HCT116 (cell line): ENCODE measurements at regions not wholly inside any gene's neighbourhood (a gene's known extent, or its start where the extent isn't known, plus 50 kb on each side); places are given as distances from the start of the nearest gene placed in this dataset.

Experiments used
- ATAC-seq: fragments of 200-7000 bp; cut with Tn5 transposase; 2 replicates; pipeline ENCODE4 v1.9.1; 2020; ENCODE audit warnings: mild to moderate bottlenecking, moderate library complexity
- BruUV-seq: library from RNA; stranded (reverse); fragments of 400-500 nt; replicated peaks from 2 replicates; lab custom pipeline; 2021; lab: Mats Ljungman, UMichigan
- CTCF ChIA-PET: fragments of 300-600 bp; sonication (Branson Sonifier 250); formaldehyde crosslinking; loops from one replicate; lab custom pipeline; 2021; ENCODE audit warnings: antibody characterized with exemption; lab: Charles Lee
- POLR2A ChIA-PET: fragments of 300-600, 350-600 bp; sonication (Branson Sonifier 250); formaldehyde crosslinking; loops from one replicate; lab custom pipeline; 2021; ENCODE audit warnings: antibody characterized with exemption; lab: Charles Lee
- RAD21 ChIA-PET, 2 experiments: fragments of 300-600 bp; sonication (Branson Sonifier 250); formaldehyde crosslinking; loops; one replicate each; lab custom pipeline; 2023; ENCODE audit warnings: low total read pairs in 2 of 2; ENCODE audit not compliant: uncharacterized antibody in 2 of 2, unreplicated experiment in 2 of 2, low non-redundant PET in 1 of 2; lab: Charles Lee
- DNase-seq: peaks from one replicate; pipeline ENCODE4 v3.0.0-alpha.2; 2010; ENCODE audit warnings: low read depth, low spot score
- H2AFZ ChIP-seq: fragments of 200-600 bp; shearing (Covaris generic), sonication (generic); 2 replicates; pipeline ENCODE4 v1.6.1; 2017; ENCODE audit warnings: low read depth, mixed run types, mixed read lengths, antibody characterized with exemption, low read length; ENCODE audit not compliant: poor library complexity, severe bottlenecking
- H3K27ac ChIP-seq: 2 replicates; pipeline ENCODE4 v1.5.1; 2012; ENCODE audit warnings: low read depth, low read length
- H3K27me3 ChIP-seq: fragments of 200-600 bp; sonication (generic); 2 replicates; pipeline ENCODE4 v1.6.1; 2016; ENCODE audit warnings: mixed run types, low read length, mixed read lengths; ENCODE audit not compliant: insufficient read depth
- H3K36me3 ChIP-seq, 2 experiments: fragments of 200-500 bp in 1 of 2; fragments of 200-600 bp in 1 of 2; sonication (Bioruptor generic) in 1 of 2; sonication (generic) in 1 of 2; 2 replicates each; pipeline versions ENCODE4 v1.5.1 to v1.6.1; 2014 to 2016; ENCODE audit warnings: low read length in 2 of 2, inconsistent platforms in 1 of 2, mixed read lengths in 1 of 2, mixed run types in 1 of 2; ENCODE audit not compliant: insufficient read depth in 2 of 2, control insufficient read depth in 1 of 2
- H3K4me1 ChIP-seq, 2 experiments: fragments of 200-600 bp in 1 of 2; sonication (generic) in 1 of 2; 2 replicates each; pipeline versions ENCODE4 v1.5.1 to v1.6.1; 2012 to 2017; ENCODE audit warnings: low read length in 2 of 2, inconsistent platforms in 1 of 2, mild to moderate bottlenecking in 1 of 2, mixed read lengths in 1 of 2, mixed run types in 1 of 2, moderate library complexity in 1 of 2; ENCODE audit not compliant: insufficient read depth in 2 of 2, control insufficient read depth in 1 of 2
- H3K4me2 ChIP-seq: fragments of 200-600 bp; sonication (generic); 2 replicates; pipeline ENCODE4 v1.6.1; 2017; ENCODE audit warnings: mixed run types, low read length, mixed read lengths
- H3K4me3 ChIP-seq, 2 experiments: fragments of 200-600 bp in 1 of 2; sonication (generic) in 1 of 2; replicated peaks in 1 of 2; 2 replicates each; pipeline ENCODE4 v1.5.1; 2011 to 2016; ENCODE audit warnings: low read length in 2 of 2, control low read depth in 1 of 2, low read depth in 1 of 2, mild to moderate bottlenecking in 1 of 2, mixed read lengths in 1 of 2, mixed run types in 1 of 2
- H3K79me2 ChIP-seq: fragments of 200-600 bp; sonication (generic); 2 replicates; pipeline ENCODE4 v1.6.1; 2017; ENCODE audit warnings: mild to moderate bottlenecking, mixed run types, low read length, moderate library complexity, mixed read lengths; ENCODE audit not compliant: insufficient read depth
- H3K9ac ChIP-seq: fragments of 200-600 bp; sonication (generic); 2 replicates; pipeline ENCODE4 v1.6.1; 2016; ENCODE audit warnings: low read length, mixed read lengths
- H3K9me2 ChIP-seq: fragments of 200-600 bp; sonication (generic), shearing (Covaris generic); 2 replicates; pipeline ENCODE4 v1.6.1; 2017; ENCODE audit warnings: mixed run types, mild to moderate bottlenecking, moderate library complexity; ENCODE audit not compliant: insufficient read depth
- H3K9me3 ChIP-seq, 2 experiments: fragments of 200-500 bp in 1 of 2; fragments of 200-600 bp in 1 of 2; sonication (Bioruptor generic) in 1 of 2; sonication (generic) in 1 of 2; 2 replicates each; pipeline ENCODE4 v1.6.1; 2014 to 2017; ENCODE audit warnings: low read length in 2 of 2, mixed read lengths in 2 of 2, inconsistent platforms in 1 of 2, low read depth in 1 of 2, mild to moderate bottlenecking in 1 of 2, mixed run types in 1 of 2, moderate library complexity in 1 of 2; ENCODE audit not compliant: control insufficient read depth in 1 of 2, insufficient read depth in 1 of 2
- H4K20me1 ChIP-seq: fragments of 200-600 bp; sonication (generic), shearing (Covaris generic); 2 replicates; pipeline ENCODE4 v1.6.1; 2017; ENCODE audit warnings: mixed run types, mild to moderate bottlenecking, moderate library complexity; ENCODE audit not compliant: insufficient read depth
- ATF3 ChIP-seq: IDR thresholded peaks from 2 replicates; pipeline ENCODE4 v1.6.1; 2012
- CBX3 ChIP-seq: IDR thresholded peaks from 2 replicates; pipeline ENCODE4 v1.6.1; 2012; ENCODE audit warnings: low read depth
- CEBPB ChIP-seq: IDR thresholded peaks from 2 replicates; pipeline ENCODE4 v1.6.1; 2012; ENCODE audit warnings: low read depth
- EZH2 ChIP-seq: fragments of 200-600 bp; sonication (generic); IDR thresholded peaks from 2 replicates; pipeline ENCODE4 v1.6.1; 2017; ENCODE audit warnings: antibody characterized with exemption, mixed run types
- FOSL1 ChIP-seq: IDR thresholded peaks from 2 replicates; pipeline ENCODE4 v1.6.1; 2012; ENCODE audit warnings: low read depth
- JUND ChIP-seq: IDR thresholded peaks from 2 replicates; pipeline ENCODE4 v1.6.1; 2012
- MAX ChIP-seq: IDR thresholded peaks from 2 replicates; pipeline ENCODE4 v1.6.1; 2012
- POLR2AphosphoS5 ChIP-seq: IDR thresholded peaks from 2 replicates; pipeline ENCODE4 v1.6.1; 2011; ENCODE audit warnings: mild to moderate bottlenecking, low read depth, low read length, moderate library complexity
- RAD21 ChIP-seq: IDR thresholded peaks from 2 replicates; pipeline ENCODE4 v1.6.1; 2012; ENCODE audit warnings: low read depth, mild to moderate bottlenecking
- REST ChIP-seq: IDR thresholded peaks from 2 replicates; pipeline ENCODE4 v1.6.1; 2012; ENCODE audit warnings: low read depth
- SIN3A ChIP-seq: IDR thresholded peaks from 2 replicates; pipeline ENCODE4 v1.6.1; 2012; ENCODE audit warnings: low read depth
- SP1 ChIP-seq: IDR thresholded peaks from 2 replicates; pipeline ENCODE4 v1.6.1; 2012; ENCODE audit warnings: low read depth
- SRF ChIP-seq: IDR thresholded peaks from 2 replicates; pipeline ENCODE4 v1.6.1; 2012; ENCODE audit warnings: low read depth
- YY1 ChIP-seq: IDR thresholded peaks from 2 replicates; pipeline ENCODE4 v1.6.1; 2011; ENCODE audit warnings: low read length, low read depth, moderate library complexity, mild to moderate bottlenecking; ENCODE audit not compliant: insufficient replicate concordance; ENCODE audit errors: extremely low read depth
- ZBTB33 ChIP-seq: IDR thresholded peaks from 2 replicates; pipeline ENCODE4 v1.6.1; 2011; ENCODE audit warnings: mild to moderate bottlenecking, low read length, moderate library complexity; ENCODE audit not compliant: insufficient replicate concordance; ENCODE audit errors: extremely low read depth
- ZFX ChIP-seq: fragments of 450-650 bp; IDR thresholded peaks from 2 replicates; pipeline ENCODE4 v1.6.1; 2017
- ZNF274 ChIP-seq: fragments of 200-500 bp; sonication (Bioruptor generic); IDR thresholded peaks from 2 replicates; pipeline ENCODE4 v1.6.1; 2014; ENCODE audit warnings: mild to moderate bottlenecking, low read depth, low read length, inconsistent platforms
- intact Hi-C: fragments of 100-400 bp; cut with micrococcal nuclease; formaldehyde crosslinking; loops from 2 replicates; pipeline ENCODE4 v1.10.0; 2022

- H3K27me3 ChIP-seq, result no peaks in the 10 kb centered on the region
- no TSS peak for BruUV-seq
- H3K27ac ChIP-seq, result no peak overlapping the region
- H2AFZ ChIP-seq, result no peak overlapping the region
- ChIA-PET POLR2A (no interaction called here), RAD21 (no interaction called here), CTCF (interaction anchor here (1.6 kb wide), 1 partner anchor 471 kb away, joined by 4 read pairs; no protein-coding TSS in a partner anchor)
- H3K36me3 ChIP-seq, result no peaks in the 10 kb centered on the region
- TF ChIP-seq EZH2, result no peak
- no peak for TF ChIP-seq CBX3
- no peak for TF ChIP-seq JUND
- TF ChIP-seq ZFX, result no peak
- no peak for TF ChIP-seq ZNF274
- TF ChIP-seq REST, result no peak
- TF ChIP-seq SRF, result no peak
- no peak for TF ChIP-seq MAX
- TF ChIP-seq YY1, result no peak
- TF ChIP-seq SIN3A, result no peak
- no peak for TF ChIP-seq ATF3
- TF ChIP-seq POLR2AphosphoS5, result no peak
- no peak for TF ChIP-seq FOSL1
- no peak for TF ChIP-seq RAD21
- no peak for TF ChIP-seq SP1
- TF ChIP-seq CEBPB, result no peak
- no peak for TF ChIP-seq ZBTB33
- H3K9me3 ChIP-seq, result no peaks in the 10 kb centered on the region
- no peak overlapping the region for H3K4me3 ChIP-seq
- H4K20me1 ChIP-seq, result no peaks in the 10 kb centered on the region
- no peak overlapping the region for H3K4me2 ChIP-seq
- H3K79me2 ChIP-seq, result no peaks in the 10 kb centered on the region
- H3K9ac ChIP-seq, result no peak overlapping the region
- DNase-seq (no peak), ATAC-seq (no peak)
- intact Hi-C loops, result no loop called here
- H3K4me1 ChIP-seq, result peaks cover 0 to 12% of the 10 kb centered on the region in 2 experiments; a peak in 1 of 4 replicates
- no peaks in the 10 kb centered on the region for H3K9me2 ChIP-seq
Measured at GRCh38 chr20:22729616-22730236, 145.4 kb upstream of the FOXA2 start.
